Spleen (tissue), 3 donors: ENCODE measurements at regions not wholly inside any gene's neighbourhood (a gene's known extent, or its start where the extent isn't known, plus 50 kb on each side); places are given as distances from the start of the nearest gene placed in this dataset.

ENCODE experiments used
- POLR2A ChIP-seq, 3 donors: fragments of 450-650 bp; IDR thresholded peaks; one replicate each; pipeline ENCODE4 v1.5.1; 2017; ENCODE audit warnings: antibody characterized with exemption in 3 of 3, mild to moderate bottlenecking in 1 of 3
- POLR2AphosphoS5 ChIP-seq, 3 donors: sonication (generic); formaldehyde crosslinking; IDR thresholded peaks; one replicate each; pipeline ENCODE4 v1.5.1; 2017; ENCODE audit warnings: antibody characterized with exemption in 3 of 3

GRCh38 chr2:225994748-225995405, 595.4 kb downstream of the NYAP2 start:
- TF ChIP-seq POLR2A (IDR thresholded peaks at IDR 0.05) (no peak), POLR2AphosphoS5 (IDR thresholded peaks at IDR 0.05) (no peak)
